GM12878 (cell line): ENCODE measurements at regions not wholly inside any gene's neighbourhood (a gene's known extent, or its start where the extent isn't known, plus 50 kb on each side); places are given as distances from the start of the nearest gene placed in this dataset.

Source experiments
- EZH2 ChIP-seq: IDR thresholded peaks from 2 replicates; pipeline ENCODE4 v1.6.1; 2012; ENCODE audit warnings: low read depth, mild to moderate bottlenecking, control low read depth, inconsistent platforms, low read length, borderline replicate concordance; ENCODE audit not compliant: control insufficient read depth
- JUND ChIP-seq: IDR thresholded peaks from 2 replicates; pipeline ENCODE4 v1.6.1; 2012; ENCODE audit warnings: low read depth, mild to moderate bottlenecking, low read length, improper control_type of control experiment, moderate library complexity
- TF ChIP-seq, protein P1 (sequence below), 3 experiments: IDR thresholded peaks in 2 of 3; conservative IDR thresholded peaks in 1 of 3; 2 replicates each; pipeline ENCODE4 v1.5.1; 2011; ENCODE audit warnings: low read depth in 3 of 3, low read length in 3 of 3, mild to moderate bottlenecking in 3 of 3, control low read depth in 2 of 3, moderate library complexity in 2 of 3, inconsistent platforms in 1 of 3, mixed read lengths in 1 of 3; ENCODE audit not compliant: control insufficient read depth in 2 of 3, insufficient read depth in 1 of 3; ENCODE audit errors: extremely low read depth in 1 of 3

DNA sequence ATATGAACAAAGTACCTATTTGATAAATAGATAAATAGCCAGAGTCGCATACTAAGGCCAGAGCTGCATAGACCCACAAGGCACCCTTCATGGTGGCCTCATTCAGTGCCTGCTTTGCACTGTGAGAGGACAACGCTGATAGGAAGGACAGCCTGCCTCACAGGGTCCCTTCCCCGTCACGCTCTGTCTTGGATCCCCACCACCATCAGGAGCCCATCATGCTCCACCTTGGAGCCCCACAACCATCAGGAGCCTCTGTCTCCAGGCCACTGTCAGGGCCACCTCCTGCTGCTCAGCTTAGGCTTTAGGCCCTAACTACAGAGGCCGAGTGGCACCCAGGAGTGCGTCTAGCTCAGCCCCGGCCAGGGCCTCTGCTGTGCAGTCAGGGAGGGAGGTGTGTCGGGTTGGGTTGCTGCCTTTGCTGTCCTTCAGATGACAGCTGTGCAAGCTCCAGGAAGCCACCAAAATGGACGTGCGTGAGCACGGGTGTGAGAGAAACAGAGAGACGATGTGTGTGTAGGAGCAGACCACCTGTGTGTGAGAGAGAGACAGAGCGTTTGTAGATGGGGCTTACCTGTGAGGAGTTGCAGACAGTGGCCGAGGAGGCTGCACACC is 516.9 kb downstream of the GLRX3 start:
- TF ChIP-seq JUND (no peak), EZH2 (no peak)
- TF ChIP-seq, protein P1, sequence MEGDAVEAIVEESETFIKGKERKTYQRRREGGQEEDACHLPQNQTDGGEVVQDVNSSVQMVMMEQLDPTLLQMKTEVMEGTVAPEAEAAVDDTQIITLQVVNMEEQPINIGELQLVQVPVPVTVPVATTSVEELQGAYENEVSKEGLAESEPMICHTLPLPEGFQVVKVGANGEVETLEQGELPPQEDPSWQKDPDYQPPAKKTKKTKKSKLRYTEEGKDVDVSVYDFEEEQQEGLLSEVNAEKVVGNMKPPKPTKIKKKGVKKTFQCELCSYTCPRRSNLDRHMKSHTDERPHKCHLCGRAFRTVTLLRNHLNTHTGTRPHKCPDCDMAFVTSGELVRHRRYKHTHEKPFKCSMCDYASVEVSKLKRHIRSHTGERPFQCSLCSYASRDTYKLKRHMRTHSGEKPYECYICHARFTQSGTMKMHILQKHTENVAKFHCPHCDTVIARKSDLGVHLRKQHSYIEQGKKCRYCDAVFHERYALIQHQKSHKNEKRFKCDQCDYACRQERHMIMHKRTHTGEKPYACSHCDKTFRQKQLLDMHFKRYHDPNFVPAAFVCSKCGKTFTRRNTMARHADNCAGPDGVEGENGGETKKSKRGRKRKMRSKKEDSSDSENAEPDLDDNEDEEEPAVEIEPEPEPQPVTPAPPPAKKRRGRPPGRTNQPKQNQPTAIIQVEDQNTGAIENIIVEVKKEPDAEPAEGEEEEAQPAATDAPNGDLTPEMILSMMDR (IDR thresholded peaks at IDR 0.05 in 2 of 3, conservative IDR thresholded peaks at IDR 0.05 in 1 of 3; ENCODE audit: control insufficient read depth in 2 of 3, extremely low read depth in 1 of 3, insufficient read depth in 1 of 3, low read depth in 3 of 3, low read length in 3 of 3) = no peak
